H1 (cell line): ENCODE measurements at regions not wholly inside any gene's neighbourhood (a gene's known extent, or its start where the extent isn't known, plus 50 kb on each side); places are given as distances from the start of the nearest gene placed in this dataset.

Experiments
- ATF3 ChIP-seq: IDR thresholded peaks from 2 replicates; pipeline ENCODE4 v1.6.1; 2011; ENCODE audit warnings: low read depth, mild to moderate bottlenecking, low read length; ENCODE audit not compliant: insufficient read depth
- CBX8 ChIP-seq: fragments of 300-800, 300-1000 bp; sonication (generic); IDR thresholded peaks from 2 replicates; pipeline ENCODE4 v1.7.1; 2016; ENCODE audit warnings: low read depth, low read length, borderline replicate concordance
- CTCF ChIP-seq, 3 experiments: IDR thresholded peaks; 1 replicate in 2 of 3; 2 replicates in 1 of 3; pipeline versions ENCODE4 v1.5.1 to v1.6.1; 2011; ENCODE audit warnings: low read length in 3 of 3, mild to moderate bottlenecking in 3 of 3, inconsistent platforms in 2 of 3, low read depth in 1 of 3, moderate library complexity in 1 of 3; ENCODE audit not compliant: insufficient read depth in 1 of 3; ENCODE audit errors: control extremely low read depth in 1 of 3
- EGR1 ChIP-seq: IDR thresholded peaks from 2 replicates; pipeline ENCODE4 v1.6.1; 2011; ENCODE audit warnings: low read depth, low read length, borderline replicate concordance
- EP300 ChIP-seq, 2 experiments: IDR thresholded peaks; 1 replicate in 1 of 2; 2 replicates in 1 of 2; pipeline ENCODE4 v1.6.1; 2011 to 2012; ENCODE audit warnings: low read depth in 2 of 2, low read length in 2 of 2, mild to moderate bottlenecking in 2 of 2, borderline replicate concordance in 1 of 2, inconsistent platforms in 1 of 2, moderate library complexity in 1 of 2
- EZH2 ChIP-seq: fragments of 200-600 bp; sonication (generic); IDR thresholded peaks from 2 replicates; pipeline ENCODE4 v1.7.1; 2012; ENCODE audit warnings: low read depth, mild to moderate bottlenecking, moderate library complexity, low read length, inconsistent platforms; ENCODE audit not compliant: severe bottlenecking
- GABPA ChIP-seq: IDR thresholded peaks from 2 replicates; pipeline ENCODE4 v1.6.1; 2011; ENCODE audit warnings: mild to moderate bottlenecking, low read length, moderate library complexity, borderline replicate concordance; ENCODE audit not compliant: insufficient read depth
- JUN ChIP-seq: IDR thresholded peaks from 2 replicates; pipeline ENCODE4 v1.6.1; 2011; ENCODE audit warnings: low read depth, mild to moderate bottlenecking, improper control_type of control experiment, low read length
- NRF1 ChIP-seq: IDR thresholded peaks from 2 replicates; pipeline ENCODE4 v1.6.1; 2011; ENCODE audit warnings: mild to moderate bottlenecking, low read depth, low read length, improper control_type of control experiment
- POLR2A ChIP-seq, 2 experiments: IDR thresholded peaks; 1 replicate in 1 of 2; 2 replicates in 1 of 2; pipeline ENCODE4 v1.6.1; 2011; ENCODE audit warnings: low read depth in 2 of 2, low read length in 2 of 2, mild to moderate bottlenecking in 2 of 2; ENCODE audit errors: control extremely low read depth in 1 of 2
- POLR2AphosphoS5 ChIP-seq: IDR thresholded peaks from 2 replicates; pipeline ENCODE4 v1.6.1; 2011; ENCODE audit warnings: low read depth, low read length
- RAD21 ChIP-seq, 2 experiments: IDR thresholded peaks in 1 of 2; conservative IDR thresholded peaks in 1 of 2; 2 replicates each; pipeline ENCODE4 v1.6.1; 2011; ENCODE audit warnings: low read depth in 2 of 2, low read length in 2 of 2, improper control_type of control experiment in 1 of 2, inconsistent platforms in 1 of 2, mild to moderate bottlenecking in 1 of 2, moderate library complexity in 1 of 2
- SRF ChIP-seq: IDR thresholded peaks from 2 replicates; pipeline ENCODE4 v1.6.1; 2011; ENCODE audit warnings: mild to moderate bottlenecking, low read depth, low read length, moderate library complexity
- TBP ChIP-seq: IDR thresholded peaks from 2 replicates; pipeline ENCODE4 v1.6.1; 2011; ENCODE audit warnings: low read depth, low read length, improper control_type of control experiment

GRCh38 chr13:106738186-106738678, 170.3 kb upstream of the ARGLU1 start:
- TF ChIP-seq POLR2A (IDR thresholded peaks at IDR 0.05; ENCODE audit: control extremely low read depth in 1 of 2, low read depth in 2 of 2, low read length in 2 of 2) (no peak), NRF1 (no peak), CBX8 (no peak), CTCF (IDR thresholded peaks at IDR 0.05; ENCODE audit: control extremely low read depth in 1 of 3, insufficient read depth in 1 of 3, low read depth in 1 of 3, low read length in 3 of 3) (no peak), EP300 (IDR thresholded peaks at IDR 0.05; ENCODE audit: borderline replicate concordance in 1 of 2, low read depth in 2 of 2, low read length in 2 of 2) (no peak), JUN (no peak), ATF3 (no peak), POLR2AphosphoS5 (no peak), RAD21 (IDR thresholded peaks at IDR 0.05 in 1 of 2, conservative IDR thresholded peaks at IDR 0.05 in 1 of 2; ENCODE audit: low read depth in 2 of 2, low read length in 2 of 2) (no peak), GABPA (no peak), EGR1 (no peak), SRF (no peak), TBP (no peak), EZH2 (no peak)
